H1 (cell line): ENCODE measurements at regions not wholly inside any gene's neighbourhood (a gene's known extent, or its start where the extent isn't known, plus 50 kb on each side); places are given as distances from the start of the nearest gene placed in this dataset.

Source experiments
- CBX5 ChIP-seq: fragments of 300-800, 300-1000 bp; sonication (generic); IDR thresholded peaks from 2 replicates; pipeline ENCODE4 v1.7.1; 2016; ENCODE audit warnings: antibody characterized with exemption, low read length, low read depth
- SP2 ChIP-seq: IDR thresholded peaks from 2 replicates; pipeline ENCODE4 v1.6.1; 2012; ENCODE audit warnings: mild to moderate bottlenecking, low read length, inconsistent platforms

DNA sequence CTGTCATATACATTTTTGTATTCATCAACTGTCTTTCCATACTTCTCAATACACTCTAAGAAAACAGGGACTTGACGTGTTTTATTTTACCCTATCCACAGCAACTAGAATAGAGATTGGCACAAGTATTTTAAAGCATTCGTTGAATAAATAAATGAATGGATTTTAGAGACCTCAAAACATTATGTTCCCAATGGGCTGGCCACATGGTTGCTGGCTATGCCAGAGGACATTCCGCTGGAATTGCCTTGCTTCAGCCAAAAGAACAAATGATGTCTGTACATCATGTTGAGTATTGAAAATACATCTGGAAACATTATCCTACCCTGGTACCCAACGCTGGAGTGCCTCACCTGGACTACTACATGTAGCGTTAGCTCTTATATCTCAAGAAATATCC, 132.8 kb upstream of the RAP1B start:
- TF ChIP-seq CBX5 (no peak), SP2 (no peak)
